GM21367 (cell line): ENCODE measurements at regions not wholly inside any gene's neighbourhood (a gene's known extent, or its start where the extent isn't known, plus 50 kb on each side); places are given as distances from the start of the nearest gene placed in this dataset.

Experiments
- ATAC-seq: cut with Tn5 transposase; IDR thresholded peaks from one replicate; pipeline ENCODE4 v1.9.1; 2021; ENCODE audit not compliant: unreplicated experiment

GRCh38 chr20:6576726-6577125 lies 190.8 kb upstream of the BMP2 start:
- ATAC-seq: no peak

DNA sequence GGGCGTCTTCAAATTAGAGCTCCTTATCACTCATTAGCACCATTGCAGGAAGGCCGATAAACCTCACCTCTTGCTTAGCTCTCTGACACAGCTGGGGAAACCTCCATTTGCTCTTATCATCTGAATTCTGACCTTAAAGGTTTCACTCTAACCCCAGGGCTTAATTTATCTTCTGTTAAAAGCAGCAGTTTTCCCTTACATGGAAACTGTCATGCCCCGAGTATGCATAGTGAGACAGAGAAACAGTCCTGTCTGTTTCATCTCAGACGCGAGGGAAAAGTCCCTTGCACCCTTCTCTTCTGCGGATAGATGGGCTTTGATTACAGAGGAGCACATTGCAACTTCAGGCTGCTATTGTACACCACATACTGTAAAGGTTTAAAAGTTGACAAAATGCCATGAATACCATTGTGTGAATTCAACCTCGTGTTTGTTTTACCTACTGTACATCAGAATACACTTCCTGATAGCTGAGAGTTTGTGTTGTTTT lies 191.5 kb upstream of the BMP2 start:
- no peak for ATAC-seq

DNA sequence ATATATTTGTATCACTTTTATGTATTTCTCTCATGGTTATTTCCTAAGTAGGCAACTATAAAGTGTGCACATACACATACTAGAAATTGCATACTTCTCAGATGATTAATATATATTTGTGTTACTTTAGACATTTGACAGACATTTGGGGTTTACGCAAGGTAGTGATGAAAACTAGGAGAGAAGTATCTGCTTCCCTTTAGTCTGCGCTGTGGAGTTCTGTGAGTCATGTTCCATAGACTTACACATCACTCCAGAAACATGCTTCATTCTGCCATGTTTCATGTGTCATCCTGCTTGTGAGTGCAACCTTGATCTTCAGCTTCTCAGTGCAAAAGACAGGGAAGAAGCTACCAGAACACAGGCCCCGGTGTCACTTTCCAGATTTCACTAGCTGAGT lies 200.7 kb upstream of the BMP2 start:
- no peak for ATAC-seq

- no peak for ATAC-seq
These were observed 205.4 kb upstream of the BMP2 start for GRCh38 chr20:6562111-6562510.

DNA sequence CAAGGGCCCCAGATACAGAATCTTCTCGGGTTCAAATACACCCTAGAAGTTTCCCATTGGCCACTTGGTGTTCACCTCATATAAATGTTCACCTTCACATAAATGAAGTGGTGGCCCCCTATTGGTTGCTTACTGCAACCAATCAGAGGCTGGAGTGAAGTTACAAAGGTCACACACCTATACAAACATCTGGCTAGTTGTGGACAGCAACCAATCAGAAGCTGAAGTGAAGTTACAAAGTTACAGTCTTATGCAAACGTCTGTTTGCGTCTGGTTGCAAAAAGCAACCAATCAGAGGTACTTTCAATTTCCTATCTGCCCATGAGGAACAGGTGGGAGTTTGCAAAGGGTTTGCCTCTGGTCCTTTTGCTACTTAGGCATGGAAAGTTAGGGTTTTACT lies 206.5 kb upstream of the BMP2 start:
- ATAC-seq: no peak

GRCh38 chr20:6559791-6560190 lies 207.7 kb upstream of the BMP2 start:
- no peak for ATAC-seq

GRCh38 chr20:6558341-6558740 lies 209.1 kb upstream of the BMP2 start:
- ATAC-seq: no peak

DNA sequence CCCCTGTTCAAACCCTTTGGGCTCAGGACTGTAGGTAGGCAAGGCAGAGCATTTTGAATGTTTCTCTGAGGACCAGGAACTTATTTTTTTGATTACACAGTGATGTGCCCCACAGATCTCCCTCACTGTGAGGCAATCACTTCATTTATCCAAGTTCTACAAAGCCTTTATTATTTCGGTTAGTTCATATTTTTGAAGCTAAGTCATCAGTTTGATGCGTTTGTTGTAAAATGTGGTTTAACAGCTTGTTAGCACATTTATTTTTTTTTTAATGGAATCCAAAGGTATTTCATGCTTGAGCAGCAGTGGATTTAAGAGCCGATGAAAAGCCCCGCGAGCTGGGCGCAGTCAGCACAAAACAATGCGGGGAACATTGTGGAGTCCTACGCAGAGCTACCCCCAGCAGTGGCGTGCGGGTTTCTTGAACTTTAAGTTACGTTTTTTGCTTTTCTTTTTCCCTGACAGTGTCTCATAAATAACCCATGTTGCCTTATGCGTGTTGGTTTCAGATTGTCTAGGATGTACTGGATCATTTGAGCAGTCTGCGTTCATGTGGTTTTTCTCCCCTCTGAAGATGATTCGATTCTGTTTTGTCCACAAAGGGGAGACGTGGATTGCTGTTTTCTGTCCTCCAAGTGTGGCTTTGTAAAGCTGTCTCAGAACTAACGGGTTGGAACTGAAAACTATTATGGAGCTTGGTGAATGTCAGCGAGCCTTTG lies 233.6 kb upstream of the BMP2 start:
- ATAC-seq: no peak

DNA sequence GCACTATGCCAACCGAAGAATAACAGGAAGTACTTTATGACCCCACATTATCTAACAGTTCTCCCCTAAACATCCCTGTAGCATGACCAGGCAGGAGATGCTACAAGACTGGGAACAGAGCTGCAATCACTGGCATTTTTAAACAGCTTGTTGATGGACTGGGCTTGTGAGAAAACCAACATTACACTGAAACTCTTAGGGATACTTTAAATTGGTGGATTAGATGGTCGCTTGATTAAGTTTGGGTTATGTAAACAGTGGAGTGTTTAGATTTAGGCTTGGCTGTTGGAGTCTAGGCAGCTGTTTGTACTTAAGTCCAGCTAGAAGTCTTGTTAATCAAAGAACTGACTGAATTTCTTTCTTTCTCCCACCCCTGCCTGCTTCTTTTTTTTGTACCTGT lies 234.1 kb upstream of the BMP2 start:
- no peak for ATAC-seq

DNA sequence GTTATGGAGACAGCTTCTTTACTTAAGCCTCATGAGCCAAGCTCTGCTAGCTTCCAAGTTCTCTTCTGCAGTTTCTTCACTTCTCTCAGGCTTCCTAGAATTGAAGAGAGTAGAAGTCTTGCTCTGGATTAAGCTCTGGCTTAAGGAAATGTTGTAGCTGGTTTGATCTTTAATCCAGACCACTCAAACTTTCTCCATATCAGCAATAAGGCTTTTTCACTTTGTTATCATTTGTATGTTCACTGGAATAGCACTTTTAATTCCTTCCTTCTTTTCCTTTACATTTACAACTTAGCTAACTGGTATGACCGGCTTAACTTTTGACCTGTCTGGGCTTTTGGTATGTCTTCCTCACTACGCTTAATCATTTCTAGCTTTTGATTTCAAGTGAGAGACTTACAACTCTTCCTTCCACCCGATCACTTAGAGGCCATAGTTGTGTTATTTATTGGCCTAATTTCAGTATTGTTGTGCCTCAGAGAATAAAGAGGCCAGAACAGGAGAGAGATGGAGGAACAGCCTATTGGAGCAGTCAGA lies 236.6 kb upstream of the BMP2 start:
- ATAC-seq: no peak

DNA sequence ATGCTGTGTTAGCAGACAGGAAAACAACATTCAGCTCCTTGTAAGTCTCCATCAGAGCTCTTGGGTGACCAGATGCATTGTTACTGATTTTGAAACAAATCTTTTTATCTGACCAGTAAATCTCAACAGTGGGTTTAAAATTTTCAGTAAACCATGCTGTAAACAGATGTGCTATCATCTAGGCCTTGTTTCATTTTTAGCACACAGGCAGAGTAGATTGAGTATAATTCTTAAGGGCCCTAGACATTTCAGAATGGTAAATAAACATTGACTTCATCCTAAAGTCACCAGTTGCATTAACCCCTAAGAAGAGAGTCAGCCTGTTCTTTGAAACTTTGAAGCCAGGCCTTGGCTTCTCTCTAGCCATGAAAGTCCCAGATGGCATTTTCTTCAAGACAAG lies 237.2 kb upstream of the BMP2 start:
- ATAC-seq: no peak

- no peak for ATAC-seq
These were observed 241.8 kb upstream of the BMP2 start for GRCh38 chr20:6525447-6526303.

- no peak for ATAC-seq
These were observed 243.2 kb upstream of the BMP2 start for GRCh38 chr20:6524305-6524704.

DNA sequence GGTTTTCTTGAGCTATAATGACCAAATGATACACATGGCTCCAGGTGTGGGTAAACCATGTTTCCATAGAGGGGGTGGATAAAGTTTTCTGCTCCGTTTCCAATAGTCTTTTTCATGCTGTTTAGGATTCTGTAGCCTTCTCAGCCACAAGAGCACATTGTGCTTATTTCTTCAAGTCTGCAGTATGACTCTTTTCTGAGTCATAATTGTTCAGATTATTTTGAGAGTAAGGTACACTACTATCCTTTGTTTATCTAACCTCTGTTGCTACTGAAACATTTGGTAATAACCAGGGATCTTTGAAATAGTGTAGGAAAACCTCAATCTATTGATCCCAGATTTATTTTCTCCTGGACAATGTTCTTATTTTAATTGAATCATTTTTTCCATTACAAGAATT lies 247.9 kb upstream of the BMP2 start:
- no peak for ATAC-seq

DNA sequence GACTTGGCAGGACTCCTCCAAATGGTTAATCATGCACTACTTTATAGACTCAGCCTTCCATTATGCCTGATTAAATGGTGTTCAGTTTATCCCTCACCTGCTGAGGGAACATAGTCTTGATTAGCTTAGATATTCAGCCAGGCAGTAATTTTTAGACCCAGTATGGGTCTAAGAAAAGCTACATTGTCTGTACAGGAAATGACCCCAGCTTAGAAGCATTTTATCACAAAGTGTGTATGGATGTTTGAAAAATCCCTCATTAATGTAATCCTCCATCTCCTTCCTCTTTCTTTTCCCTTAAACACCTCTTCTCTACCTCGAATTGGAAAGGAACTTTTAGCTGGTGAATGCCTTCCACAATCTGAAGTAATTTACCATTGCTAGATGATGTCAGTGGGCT lies 252.2 kb upstream of the BMP2 start:
- ATAC-seq: no peak

GRCh38 chr20:6513599-6513998 lies 253.9 kb upstream of the BMP2 start:
- no peak for ATAC-seq

DNA sequence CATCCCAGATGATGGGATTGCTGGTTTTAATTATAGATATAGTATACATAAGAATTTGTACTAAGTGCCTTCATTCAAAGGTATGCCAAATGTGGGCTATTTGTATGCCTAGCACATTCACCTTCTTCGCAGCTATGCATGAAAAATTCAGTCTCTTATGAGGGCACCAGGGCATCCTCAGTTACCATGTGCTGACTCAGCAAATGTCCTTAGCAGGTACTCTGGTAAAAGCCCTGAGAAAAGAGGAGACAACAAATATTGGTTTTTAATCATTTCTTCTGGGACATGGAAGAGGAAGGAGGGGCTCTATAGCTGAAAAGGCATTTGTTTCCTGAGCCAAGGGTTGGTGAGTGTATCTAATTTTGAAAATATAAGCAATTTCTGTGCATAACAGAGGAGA lies 258.1 kb upstream of the BMP2 start:
- no peak for ATAC-seq

GRCh38 chr20:6506906-6507305 lies 260.6 kb upstream of the BMP2 start:
- no peak for ATAC-seq

DNA sequence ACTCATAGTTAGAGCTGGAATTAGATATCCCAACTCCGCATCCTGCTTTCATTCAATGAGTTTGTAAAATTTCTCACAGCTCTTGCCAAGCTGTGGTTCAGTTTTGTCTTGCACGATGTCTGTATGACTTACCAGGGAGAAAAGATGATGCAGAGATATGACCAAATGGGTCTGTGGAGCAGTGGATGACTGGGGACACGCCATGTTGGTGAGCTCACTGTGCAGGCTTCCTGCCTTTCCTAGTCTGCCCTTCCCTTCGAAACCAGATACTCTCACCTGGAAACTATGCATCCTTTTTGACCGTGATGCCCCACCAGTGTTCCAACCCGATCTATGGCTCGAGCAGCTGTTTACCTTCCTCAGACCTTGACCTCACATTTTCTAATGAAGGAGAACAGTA lies 262.7 kb upstream of the BMP2 start:
- no peak for ATAC-seq

GRCh38 chr20:6504179-6504578 lies 263.3 kb upstream of the BMP2 start:
- no peak for ATAC-seq

- ATAC-seq: no peak
These were observed 264.5 kb upstream of the BMP2 start for GRCh38 chr20:6502999-6503398.

DNA sequence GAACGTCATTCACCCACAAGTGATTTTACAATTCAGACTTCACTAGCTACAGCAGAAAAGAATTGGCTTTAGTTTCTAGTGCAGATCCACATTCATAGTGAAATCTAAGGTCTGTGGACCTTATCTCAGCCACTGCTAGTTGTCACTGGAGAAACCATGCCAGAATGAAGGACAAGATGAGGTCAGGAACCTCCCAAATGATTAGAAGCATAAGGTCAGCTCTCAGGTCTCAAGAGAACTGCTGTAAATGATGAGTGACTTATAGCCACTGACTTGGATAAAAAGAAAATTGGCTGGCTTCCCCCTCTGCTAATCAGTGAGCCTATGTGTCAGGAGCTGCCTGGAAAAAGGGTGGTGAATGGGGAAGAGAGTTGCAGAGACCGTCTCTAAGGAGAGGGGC lies 265.3 kb upstream of the BMP2 start:
- ATAC-seq: no peak
